SH-SY5Y (cell line): ENCODE measurements at regions not wholly inside any gene's neighbourhood (a gene's known extent, or its start where the extent isn't known, plus 50 kb on each side); places are given as distances from the start of the nearest gene placed in this dataset.

ENCODE experiments used
- GATA2 ChIP-seq: IDR thresholded peaks from 2 replicates; pipeline ENCODE4 v1.6.1; 2011; ENCODE audit warnings: mild to moderate bottlenecking, low read depth, low read length
- GATA3 ChIP-seq: IDR thresholded peaks from 2 replicates; pipeline ENCODE4 v1.6.1; 2011; ENCODE audit warnings: low read depth, mild to moderate bottlenecking, low read length, moderate library complexity

- TF ChIP-seq GATA2 (no peak), GATA3 (no peak)
Measured at GRCh38 chr6:3513416-3513815, 56.6 kb upstream of the SLC22A23 start.

- TF ChIP-seq GATA3 (no peak), GATA2 (no peak)
Measured at GRCh38 chr6:3512832-3513231, 56.0 kb upstream of the SLC22A23 start.

- TF ChIP-seq GATA2: no peak
- TF ChIP-seq GATA3: no peak
Measured at GRCh38 chr6:3510617-3511016, 53.8 kb upstream of the SLC22A23 start.

GRCh38 chr6:3510178-3510577, 53.3 kb upstream of the SLC22A23 start:
- no peak for TF ChIP-seq GATA2
- TF ChIP-seq GATA3: no peak

- TF ChIP-seq GATA3 (no peak), GATA2 (no peak)
Measured at GRCh38 chr6:3509336-3509735, 52.5 kb upstream of the SLC22A23 start.

- TF ChIP-seq GATA3 (no peak), GATA2 (no peak)
Measured at GRCh38 chr6:3506751-3507383, 50.0 kb upstream of the SLC22A23 start.
